CD4-positive, alpha-beta T cell treated with Interleukin-17A for 4 hours (primary cell): ENCODE measurements at regions not wholly inside any gene's neighbourhood (a gene's known extent, or its start where the extent isn't known, plus 50 kb on each side); places are given as distances from the start of the nearest gene placed in this dataset.

Source experiments
- DNase-seq: peaks from one replicate; pipeline ENCODE4 v3.0.0-alpha.2; 2020; ENCODE audit warnings: mixed read lengths

- DNase-seq, result no peak
Measured at GRCh38 chr7:25930492-25931048, 221.4 kb upstream of the NFE2L3 start.

- DNase-seq, result no peak
Measured at GRCh38 chr7:25931156-25931555, 220.8 kb upstream of the NFE2L3 start.

GRCh38 chr7:25933921-25934320, 218.1 kb upstream of the NFE2L3 start:
- no peak for DNase-seq

GRCh38 chr7:25940086-25940906, 211.7 kb upstream of the NFE2L3 start:
- no peak for DNase-seq

- DNase-seq, result no peak
Measured at GRCh38 chr7:25944777-25945515, 207.1 kb upstream of the NFE2L3 start.

- no peak for DNase-seq
Measured at GRCh38 chr7:25945608-25946007, 206.4 kb upstream of the NFE2L3 start.

GRCh38 chr7:25946181-25946580, 205.8 kb upstream of the NFE2L3 start:
- DNase-seq, result no peak

- DNase-seq, result no peak
Measured at GRCh38 chr7:25947669-25948516, 204.1 kb upstream of the NFE2L3 start.

- DNase-seq, result peak; percentile 16
Measured at GRCh38 chr7:25949736-25950487, 202.1 kb upstream of the NFE2L3 start.

- DNase-seq, result peak; percentile 93
Measured at GRCh38 chr7:25950488-25951413, 201.2 kb upstream of the NFE2L3 start.

- no peak for DNase-seq
Measured at GRCh38 chr7:25951414-25952260, 200.4 kb upstream of the NFE2L3 start.

GRCh38 chr7:25952261-25953057, 199.5 kb upstream of the NFE2L3 start:
- DNase-seq, result no peak

GRCh38 chr7:25953859-25954258, 198.1 kb upstream of the NFE2L3 start:
- DNase-seq, result no peak

GRCh38 chr7:25954395-25954794, 197.6 kb upstream of the NFE2L3 start:
- no peak for DNase-seq

- DNase-seq, result no peak
Measured at GRCh38 chr7:25959168-25959734, 192.7 kb upstream of the NFE2L3 start.

GRCh38 chr7:25963733-25964132, 188.3 kb upstream of the NFE2L3 start:
- no peak for DNase-seq

GRCh38 chr7:25964483-25964991, 187.5 kb upstream of the NFE2L3 start:
- no peak for DNase-seq

GRCh38 chr7:25965405-25966123, 186.4 kb upstream of the NFE2L3 start:
- no peak for DNase-seq
